ENCODE measurements at regions not wholly inside any gene's neighbourhood (a gene's known extent, or its start where the extent isn't known, plus 50 kb on each side); places are given as distances from the start of the nearest gene placed in this dataset.

DNA sequence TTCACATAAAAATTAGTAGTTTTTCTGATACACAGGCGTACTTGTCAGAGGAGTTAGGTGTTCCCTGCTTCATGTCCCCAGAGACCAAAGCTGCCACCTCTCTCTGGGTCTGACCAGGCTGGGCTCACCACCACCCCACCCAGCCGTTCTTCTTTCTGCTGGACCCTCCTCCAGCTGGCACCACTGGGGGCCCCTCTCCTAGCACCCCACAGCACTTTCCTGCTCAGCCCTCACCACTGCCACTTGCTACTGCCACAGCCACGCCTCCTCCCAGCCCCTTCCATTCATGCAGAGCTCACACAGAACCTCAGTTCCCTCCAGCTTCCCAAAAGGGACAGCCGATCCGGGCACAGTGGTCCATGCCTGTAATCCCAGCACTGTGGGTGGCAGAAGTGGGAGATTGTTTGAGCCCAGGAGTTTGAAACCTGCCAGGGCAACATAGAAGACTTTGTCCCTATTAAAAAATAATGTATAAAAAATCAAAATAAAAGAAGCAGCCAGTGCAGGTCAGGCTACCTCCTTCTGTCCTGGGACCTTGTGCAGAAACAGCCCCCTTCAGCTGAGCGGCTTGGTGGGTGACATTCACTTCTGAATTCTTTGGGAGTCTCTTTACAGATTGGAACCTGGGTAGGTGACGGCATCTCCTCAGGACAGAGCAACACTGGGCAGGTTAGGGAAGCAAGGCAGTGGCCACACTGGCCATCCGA, 208.3 kb downstream of the TOMM20 start:
- TF ChIP-seq, protein P1, sequence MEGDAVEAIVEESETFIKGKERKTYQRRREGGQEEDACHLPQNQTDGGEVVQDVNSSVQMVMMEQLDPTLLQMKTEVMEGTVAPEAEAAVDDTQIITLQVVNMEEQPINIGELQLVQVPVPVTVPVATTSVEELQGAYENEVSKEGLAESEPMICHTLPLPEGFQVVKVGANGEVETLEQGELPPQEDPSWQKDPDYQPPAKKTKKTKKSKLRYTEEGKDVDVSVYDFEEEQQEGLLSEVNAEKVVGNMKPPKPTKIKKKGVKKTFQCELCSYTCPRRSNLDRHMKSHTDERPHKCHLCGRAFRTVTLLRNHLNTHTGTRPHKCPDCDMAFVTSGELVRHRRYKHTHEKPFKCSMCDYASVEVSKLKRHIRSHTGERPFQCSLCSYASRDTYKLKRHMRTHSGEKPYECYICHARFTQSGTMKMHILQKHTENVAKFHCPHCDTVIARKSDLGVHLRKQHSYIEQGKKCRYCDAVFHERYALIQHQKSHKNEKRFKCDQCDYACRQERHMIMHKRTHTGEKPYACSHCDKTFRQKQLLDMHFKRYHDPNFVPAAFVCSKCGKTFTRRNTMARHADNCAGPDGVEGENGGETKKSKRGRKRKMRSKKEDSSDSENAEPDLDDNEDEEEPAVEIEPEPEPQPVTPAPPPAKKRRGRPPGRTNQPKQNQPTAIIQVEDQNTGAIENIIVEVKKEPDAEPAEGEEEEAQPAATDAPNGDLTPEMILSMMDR (IDR thresholded peaks at IDR 0.05) = no peak
- TF ChIP-seq EZH2phosphoT487 (IDR thresholded peaks at IDR 0.05) = no peak

Data from neural progenitor cell (in vitro differentiated cells).